ENCODE measurements at regions not wholly inside any gene's neighbourhood (a gene's known extent, or its start where the extent isn't known, plus 50 kb on each side); places are given as distances from the start of the nearest gene placed in this dataset.

GRCh38 chr9:96167011-96167410 lies 135.0 kb downstream of the HSD17B3 start:
- TF ChIP-seq CTCF (conservative IDR thresholded peaks at IDR 0.05; ENCODE audit: low read length) (no peak), EZH2phosphoT487 (IDR thresholded peaks at IDR 0.05; ENCODE audit: borderline replicate concordance, low read depth, low read length) (no peak)
